ENCODE measurements at regions not wholly inside any gene's neighbourhood (a gene's known extent, or its start where the extent isn't known, plus 50 kb on each side); places are given as distances from the start of the nearest gene placed in this dataset.

- Histone ChIP-seq H3K4me3 (ENCODE audit: control insufficient read depth in 2 of 3, extremely low read depth in 1 of 3, insufficient read depth in 2 of 3, low read depth in 1 of 3, low read length in 3 of 3) (no peak overlapping the region), H3K4me2 (ENCODE audit: control insufficient read depth, extremely low read depth, insufficient read depth, low read depth, low read length) (no peak overlapping the region), H3K9me1 (ENCODE audit: control insufficient read depth, extremely low read depth, insufficient read depth, low read length) (no peaks in the 10 kb centered on the region), H3K4me1 (ENCODE audit: control insufficient read depth, extremely low read depth, insufficient read depth, low read length) (no peaks in the 10 kb centered on the region), H3K9me3 (ENCODE audit: control insufficient read depth, low read depth, low read length) (peaks cover 4% of the 10 kb centered on the region), H3K79me2 (ENCODE audit: control insufficient read depth, insufficient read depth, low read length) (no peaks in the 10 kb centered on the region), H3K9ac (ENCODE audit: control insufficient read depth, extremely low read depth, insufficient read depth, low read length) (no peak overlapping the region), H3K27me3 (ENCODE audit: control insufficient read depth, extremely low read depth, insufficient read depth, low read length) (no peaks in the 10 kb centered on the region), H3K27ac (ENCODE audit: control insufficient read depth, insufficient read depth, low read length) (no peak overlapping the region), H4K20me1 (ENCODE audit: control insufficient read depth, extremely low read depth, insufficient read depth, low read length) (no peaks in the 10 kb centered on the region), H2AFZ (ENCODE audit: control insufficient read depth, low read length) (no peak overlapping the region), H3K36me3 (ENCODE audit: control insufficient read depth in 2 of 2, extremely low read depth in 1 of 2, insufficient read depth in 2 of 2, low read length in 2 of 2) (no peaks in the 10 kb centered on the region)
- DNase-seq (ENCODE audit: low read depth, low spot score) (no peak), FAIRE-seq (no peak)
- TF ChIP-seq, protein P1, sequence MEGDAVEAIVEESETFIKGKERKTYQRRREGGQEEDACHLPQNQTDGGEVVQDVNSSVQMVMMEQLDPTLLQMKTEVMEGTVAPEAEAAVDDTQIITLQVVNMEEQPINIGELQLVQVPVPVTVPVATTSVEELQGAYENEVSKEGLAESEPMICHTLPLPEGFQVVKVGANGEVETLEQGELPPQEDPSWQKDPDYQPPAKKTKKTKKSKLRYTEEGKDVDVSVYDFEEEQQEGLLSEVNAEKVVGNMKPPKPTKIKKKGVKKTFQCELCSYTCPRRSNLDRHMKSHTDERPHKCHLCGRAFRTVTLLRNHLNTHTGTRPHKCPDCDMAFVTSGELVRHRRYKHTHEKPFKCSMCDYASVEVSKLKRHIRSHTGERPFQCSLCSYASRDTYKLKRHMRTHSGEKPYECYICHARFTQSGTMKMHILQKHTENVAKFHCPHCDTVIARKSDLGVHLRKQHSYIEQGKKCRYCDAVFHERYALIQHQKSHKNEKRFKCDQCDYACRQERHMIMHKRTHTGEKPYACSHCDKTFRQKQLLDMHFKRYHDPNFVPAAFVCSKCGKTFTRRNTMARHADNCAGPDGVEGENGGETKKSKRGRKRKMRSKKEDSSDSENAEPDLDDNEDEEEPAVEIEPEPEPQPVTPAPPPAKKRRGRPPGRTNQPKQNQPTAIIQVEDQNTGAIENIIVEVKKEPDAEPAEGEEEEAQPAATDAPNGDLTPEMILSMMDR (optimal IDR thresholded peaks at IDR 0.05 in 1 of 3, IDR thresholded peaks at IDR 0.05 in 1 of 3, conservative IDR thresholded peaks at IDR 0.05 in 1 of 3; ENCODE audit: extremely low read depth in 1 of 3, insufficient read depth in 2 of 3, low read length in 3 of 3), result no peak
- TF ChIP-seq EZH2 (IDR thresholded peaks at IDR 0.05; ENCODE audit: low read length), result no peak
- dilution Hi-C loops (cut with MboI; ENCODE audit: extremely low pct_ligation_motif_present, low sequenced_read_pairs), result no loop called here
Observed at GRCh38 chr18:71643822-71644221, 900.3 kb downstream of the CBLN2 start.

DNA sequence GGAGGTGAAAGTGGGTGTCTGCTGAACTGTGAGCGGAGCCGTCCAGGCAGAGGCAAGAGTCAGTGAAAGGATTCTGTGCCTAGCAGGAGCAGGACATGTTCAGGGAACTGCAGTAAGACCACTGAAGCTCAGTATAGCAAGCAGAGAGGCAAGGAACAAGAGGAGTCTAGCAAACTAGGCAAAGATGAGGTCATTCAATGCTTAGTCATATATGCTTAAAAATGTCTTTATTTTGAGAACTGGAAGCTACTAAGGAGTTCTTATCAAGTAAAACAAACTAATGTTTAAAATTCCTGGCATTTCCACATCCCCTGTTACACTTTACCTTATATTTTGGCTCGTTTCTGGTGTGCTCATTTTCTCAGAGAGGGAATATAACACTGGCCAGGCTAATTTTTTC lies 913.4 kb downstream of the CBLN2 start:
- Histone ChIP-seq H3K79me2 (ENCODE audit: control insufficient read depth, insufficient read depth, low read length) (no peaks in the 10 kb centered on the region), H3K9ac (ENCODE audit: control insufficient read depth, extremely low read depth, insufficient read depth, low read length) (no peak overlapping the region), H3K4me3 (ENCODE audit: control insufficient read depth in 2 of 3, extremely low read depth in 1 of 3, insufficient read depth in 2 of 3, low read depth in 1 of 3, low read length in 3 of 3) (no peak overlapping the region), H3K4me2 (ENCODE audit: control insufficient read depth, extremely low read depth, insufficient read depth, low read depth, low read length) (no peak overlapping the region), H3K9me3 (ENCODE audit: control insufficient read depth, low read depth, low read length) (peaks cover 2% of the 10 kb centered on the region), H3K27ac (ENCODE audit: control insufficient read depth, insufficient read depth, low read length) (no peak overlapping the region), H3K4me1 (ENCODE audit: control insufficient read depth, extremely low read depth, insufficient read depth, low read length) (no peaks in the 10 kb centered on the region), H2AFZ (ENCODE audit: control insufficient read depth, low read length) (no peak overlapping the region), H4K20me1 (ENCODE audit: control insufficient read depth, extremely low read depth, insufficient read depth, low read length) (no peaks in the 10 kb centered on the region), H3K27me3 (ENCODE audit: control insufficient read depth, extremely low read depth, insufficient read depth, low read length) (no peaks in the 10 kb centered on the region), H3K9me1 (ENCODE audit: control insufficient read depth, extremely low read depth, insufficient read depth, low read length) (no peaks in the 10 kb centered on the region), H3K36me3 (ENCODE audit: control insufficient read depth in 2 of 2, extremely low read depth in 1 of 2, insufficient read depth in 2 of 2, low read length in 2 of 2) (no peaks in the 10 kb centered on the region)
- no peak for TF ChIP-seq EZH2 (IDR thresholded peaks at IDR 0.05; ENCODE audit: low read length)
- TF ChIP-seq, protein P1 (optimal IDR thresholded peaks at IDR 0.05 in 1 of 3, IDR thresholded peaks at IDR 0.05 in 1 of 3, conservative IDR thresholded peaks at IDR 0.05 in 1 of 3; ENCODE audit: extremely low read depth in 1 of 3, insufficient read depth in 2 of 3, low read length in 3 of 3), result no peak
- dilution Hi-C loops (cut with MboI; ENCODE audit: extremely low pct_ligation_motif_present, low sequenced_read_pairs), result no loop called here
- FAIRE-seq, result no peak
- DNase-seq (ENCODE audit: low read depth, low spot score), result no peak
